Astrocyte of the hippocampus (primary cell): ENCODE measurements at regions not wholly inside any gene's neighbourhood (a gene's known extent, or its start where the extent isn't known, plus 50 kb on each side); places are given as distances from the start of the nearest gene placed in this dataset.
"Not testable (repeated sequence)": the region's sequence is repeated elsewhere in the genome, so short reads cannot be mapped to it uniquely, and the experiment has no call there.

Experiments used
- DNase-seq: peaks from one replicate; pipeline ENCODE4 v3.0.0; 2011; ENCODE audit warnings: low read depth, low spot score

DNA sequence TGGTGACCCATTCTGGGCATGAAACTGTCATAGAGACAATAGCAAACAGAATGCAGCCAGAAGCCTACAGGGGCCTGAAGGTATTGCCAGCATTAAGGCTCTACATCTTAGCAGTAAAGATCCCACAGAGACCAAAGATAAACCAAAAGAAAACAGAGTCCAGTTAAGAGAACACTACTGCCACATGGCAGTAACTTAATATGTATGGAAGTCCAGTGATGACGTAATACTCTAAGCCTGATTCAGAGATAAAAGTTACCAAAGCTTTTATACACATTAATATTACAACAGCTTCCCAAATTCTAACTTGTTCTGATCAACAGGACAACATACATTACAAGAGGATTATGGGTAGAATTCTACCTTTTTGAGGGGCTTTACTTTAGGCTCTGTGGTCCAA is 371.5 kb downstream of the PRELID2 start:
- no peak for DNase-seq

DNA sequence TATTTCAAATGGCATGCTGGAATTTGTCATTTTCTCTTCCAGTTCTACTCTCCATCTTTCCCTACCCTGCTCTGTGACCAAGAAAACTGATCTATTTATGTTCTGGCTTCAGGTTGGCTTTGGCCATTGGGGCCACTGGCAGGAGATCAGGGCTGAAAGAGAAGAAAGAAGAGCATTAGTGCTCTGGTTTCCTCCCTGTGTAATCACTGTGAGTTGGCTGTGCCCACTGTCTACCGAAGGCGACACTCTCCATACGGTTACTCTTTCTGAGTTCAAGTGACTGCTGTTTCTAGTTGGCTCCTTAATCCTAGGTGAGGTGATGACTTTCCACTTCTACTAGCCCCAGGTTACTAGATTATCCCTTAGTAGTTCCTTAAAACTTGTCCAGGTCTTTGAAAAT is 372.6 kb downstream of the PRELID2 start:
- no peak for DNase-seq

DNA sequence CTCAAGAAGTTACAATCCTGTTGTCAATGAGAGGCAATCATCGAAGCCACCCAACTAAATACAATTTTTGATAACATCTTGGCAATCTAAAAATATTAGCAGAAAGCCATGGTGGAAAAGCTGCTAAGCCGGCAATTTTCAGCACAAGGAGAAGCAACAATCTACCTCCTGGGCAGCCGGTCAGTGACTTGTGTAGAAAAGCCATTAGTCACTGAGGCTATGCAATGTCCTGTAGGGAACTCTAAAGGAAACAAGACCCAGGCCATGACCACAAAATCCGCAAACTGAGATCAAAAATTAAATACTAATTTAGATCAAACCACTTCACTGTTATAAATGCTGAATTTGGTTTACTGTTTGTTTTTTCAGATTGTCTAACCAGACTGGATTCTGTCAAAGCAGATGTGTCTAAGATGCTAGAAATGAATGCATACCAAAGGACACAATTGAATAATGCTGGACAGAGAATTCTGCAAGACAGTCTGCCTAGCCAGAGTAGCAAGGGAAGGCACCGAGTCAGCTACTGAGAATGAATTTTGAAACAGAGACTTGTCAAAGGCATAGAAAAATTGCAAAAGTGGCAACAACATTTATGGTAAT is 384.8 kb downstream of the PRELID2 start:
- peak; percentile 22 for DNase-seq

DNA sequence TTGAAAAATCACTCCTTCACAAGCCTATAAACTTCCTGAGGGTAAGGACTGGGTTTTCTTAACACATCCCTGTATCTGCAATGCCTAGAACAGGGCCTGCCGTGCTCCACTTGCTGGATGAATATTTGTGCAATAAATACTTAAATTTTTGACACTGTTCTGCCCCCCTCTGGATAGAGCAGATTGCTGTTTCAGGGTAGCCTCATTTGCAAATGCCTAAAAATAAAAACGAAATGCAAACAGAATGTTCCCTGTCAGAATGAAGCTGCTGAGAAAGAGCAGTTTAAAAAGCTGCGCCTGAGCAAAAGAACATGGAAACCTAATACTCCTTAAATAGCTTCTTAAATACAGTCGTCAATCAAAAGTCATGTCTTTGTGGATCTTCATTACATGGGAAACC is 385.3 kb downstream of the PRELID2 start:
- no peak for DNase-seq

DNA sequence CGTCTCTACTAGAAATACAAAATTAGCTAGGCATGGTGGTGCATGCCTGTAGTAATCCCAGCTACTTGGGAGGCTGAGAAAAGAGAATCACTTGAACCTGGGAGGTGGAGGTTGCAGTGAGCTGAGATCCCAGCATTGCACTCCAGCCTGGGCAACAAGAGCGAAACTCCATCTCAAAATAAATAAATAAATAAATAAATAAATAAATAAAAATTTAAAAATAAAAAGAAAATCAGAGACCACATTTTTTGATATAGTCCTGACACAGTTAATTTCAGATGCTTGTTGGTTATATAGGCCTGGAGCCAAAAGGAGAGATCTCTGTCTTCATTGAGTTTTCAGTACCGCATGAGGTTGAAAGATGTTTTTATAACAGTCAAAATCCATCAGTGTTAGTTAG is 388.3 kb downstream of the PRELID2 start:
- DNase-seq, result not testable (repeated sequence)

DNA sequence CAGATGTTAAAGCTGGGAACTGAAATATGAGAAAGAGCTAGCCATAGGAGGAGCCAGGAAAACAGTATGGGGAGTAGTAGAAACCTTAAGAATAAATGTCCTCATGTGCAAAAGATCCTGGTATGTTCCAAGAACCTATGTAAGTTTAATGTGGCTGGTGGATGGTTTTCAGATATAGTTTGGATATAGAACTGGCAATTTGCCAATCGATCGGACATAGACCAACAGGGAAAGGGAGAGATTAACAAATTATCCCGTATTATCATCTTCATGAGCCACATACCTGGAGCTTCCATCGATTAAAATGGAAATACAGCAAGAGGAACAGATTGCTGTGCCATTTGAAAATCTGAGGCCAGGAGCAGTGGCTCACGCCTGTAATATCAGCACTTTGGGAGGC is 388.7 kb downstream of the PRELID2 start:
- DNase-seq, result no peak

DNA sequence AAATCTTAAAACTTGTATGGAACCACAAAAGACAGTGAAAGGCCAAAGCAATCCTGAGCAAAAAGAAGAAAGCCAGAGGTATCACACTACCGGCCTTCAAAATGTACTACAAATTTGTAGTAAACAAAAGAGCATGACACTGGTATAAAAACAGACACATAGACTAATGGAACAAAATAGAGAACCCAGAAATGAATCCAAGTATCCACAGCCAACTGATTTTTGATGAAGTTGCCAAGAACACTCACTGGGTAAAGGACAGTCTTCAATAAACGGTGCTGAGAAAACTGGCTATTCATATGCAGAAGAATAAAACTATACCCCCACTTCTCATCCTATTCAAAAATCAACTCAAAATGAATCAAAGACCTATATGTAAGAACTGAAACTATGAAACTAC is 390.1 kb downstream of the PRELID2 start:
- no peak for DNase-seq

DNA sequence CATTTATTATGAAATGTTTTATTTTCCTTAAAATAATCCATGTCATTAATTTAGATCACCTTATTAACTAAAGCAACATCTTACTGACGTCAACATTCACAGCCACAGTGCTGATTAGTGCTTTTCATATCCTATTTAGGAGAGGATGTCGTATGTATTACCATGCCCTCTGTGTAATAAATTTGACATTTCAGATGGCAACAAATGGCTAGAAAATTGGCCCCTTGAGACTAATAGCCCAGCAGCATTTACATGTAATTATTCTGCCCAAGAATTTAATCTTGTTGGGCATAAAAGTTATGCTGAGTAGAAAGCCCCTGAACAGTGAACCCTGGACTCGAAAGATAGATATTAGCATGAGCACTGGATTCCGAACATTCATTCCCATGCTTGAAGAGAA is 391.2 kb downstream of the PRELID2 start:
- no peak for DNase-seq

DNA sequence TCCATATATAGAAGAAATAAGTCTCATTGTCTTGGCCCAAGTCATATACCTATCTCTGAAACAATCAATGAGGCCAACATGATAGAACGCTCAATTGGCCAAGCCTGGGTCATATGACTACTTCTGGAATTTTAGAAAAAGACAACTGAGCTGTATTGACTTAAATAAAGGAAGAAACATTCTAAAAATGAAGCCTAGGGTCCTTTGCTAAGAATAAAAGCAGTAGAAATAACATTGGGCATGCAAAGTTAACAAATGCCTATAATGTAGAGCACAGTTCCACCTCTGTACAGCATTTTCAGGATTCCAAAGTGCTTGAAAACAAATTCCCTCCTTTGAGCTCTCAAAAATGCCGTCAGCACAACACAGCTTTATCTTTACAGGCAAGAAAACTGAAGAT is 391.8 kb downstream of the PRELID2 start:
- no peak for DNase-seq

DNA sequence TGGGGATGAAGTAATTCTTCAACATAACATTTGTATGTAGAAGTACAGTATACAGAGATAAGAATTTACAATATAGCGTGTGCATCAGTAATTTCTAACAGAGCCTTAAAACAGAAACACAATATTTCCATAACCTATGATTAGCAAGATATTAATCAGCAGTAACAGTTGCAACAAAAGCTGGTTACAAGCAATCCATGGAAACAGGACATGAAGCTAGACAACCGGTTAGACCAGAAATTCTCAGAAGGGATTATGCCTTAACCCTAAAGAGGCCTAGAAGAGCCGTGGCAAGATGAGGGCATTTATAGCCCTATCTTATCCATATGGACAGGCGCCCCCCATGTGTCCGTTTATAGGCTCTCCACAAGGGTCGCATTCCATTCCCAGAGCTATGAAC is 392.5 kb downstream of the PRELID2 start:
- DNase-seq, result not testable (repeated sequence)

DNA sequence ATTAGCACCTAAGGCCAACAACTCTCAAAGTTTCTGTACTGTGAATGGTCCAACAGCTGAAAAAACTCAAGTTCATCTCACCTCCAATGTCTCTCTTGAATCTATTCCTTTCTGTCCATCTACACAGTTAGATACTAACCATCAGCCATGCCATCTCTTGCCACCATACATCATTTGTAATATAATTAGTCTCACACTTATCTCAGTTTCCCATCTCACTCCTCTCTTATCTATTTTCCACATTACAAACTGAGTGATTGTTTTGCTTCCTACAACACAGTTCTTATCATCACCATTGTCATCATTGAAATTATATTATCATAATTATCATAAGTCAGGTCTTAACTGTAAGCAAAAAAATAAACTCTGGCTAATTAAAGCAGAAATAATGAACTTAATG is 393.9 kb downstream of the PRELID2 start:
- no peak for DNase-seq

DNA sequence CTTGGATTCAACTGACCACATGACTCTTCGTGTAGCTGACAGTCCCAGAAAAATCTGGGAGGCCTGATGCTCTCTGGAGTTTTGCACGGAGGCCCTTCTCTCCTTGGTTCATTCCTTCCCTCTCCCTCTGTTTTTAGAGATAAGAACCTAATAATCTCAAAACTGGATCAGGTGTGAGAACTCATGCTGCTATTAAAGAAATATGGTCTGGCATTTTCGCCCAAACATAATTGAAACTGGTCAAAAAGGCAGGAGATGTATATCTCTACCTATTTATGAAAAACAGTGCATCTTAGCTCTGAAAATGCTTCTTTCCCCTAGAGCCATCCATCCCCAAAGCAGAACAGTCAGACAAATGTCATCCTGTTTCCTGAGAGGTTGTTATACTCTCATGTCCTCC is 397.5 kb downstream of the PRELID2 start:
- no peak for DNase-seq

DNA sequence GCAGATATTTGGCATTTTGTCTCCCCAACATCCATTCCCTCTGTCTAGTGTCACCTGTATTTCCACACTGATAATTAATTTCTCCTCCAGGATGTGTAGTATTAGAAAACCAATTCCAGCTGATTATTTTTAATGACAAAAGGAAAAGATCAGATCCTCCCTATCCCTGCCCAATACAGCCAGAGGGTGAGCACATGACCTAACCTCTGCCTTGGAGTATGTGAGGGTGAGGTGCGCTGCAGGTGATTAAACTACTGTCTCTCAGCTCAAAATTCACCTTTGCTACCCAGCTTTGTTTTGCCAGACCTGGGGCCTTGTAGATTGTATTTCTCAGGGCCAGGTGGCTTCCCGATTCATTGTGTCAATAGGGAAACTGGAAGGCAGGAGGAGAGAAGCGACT is 402.1 kb downstream of the PRELID2 start:
- DNase-seq, result no peak

DNA sequence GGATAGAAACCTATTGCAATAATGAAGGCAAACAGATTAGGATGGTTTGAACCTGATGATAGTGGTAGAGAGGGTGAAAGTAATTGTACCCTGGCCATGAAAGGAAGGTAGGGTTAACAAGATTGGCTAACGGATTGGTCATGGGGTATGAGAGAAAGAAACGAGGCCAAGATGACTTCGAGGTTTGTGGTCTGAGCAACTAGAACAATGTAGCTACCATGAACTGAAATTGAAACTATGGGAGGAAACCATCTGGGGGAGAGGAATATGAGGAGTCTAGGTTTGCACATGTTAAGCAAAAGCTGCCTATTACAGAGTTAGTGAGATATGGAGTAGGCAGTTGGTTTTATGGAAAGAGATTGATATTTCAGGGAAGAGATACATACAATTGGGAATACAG is 406.0 kb downstream of the PRELID2 start:
- peak; percentile 3 for DNase-seq

DNA sequence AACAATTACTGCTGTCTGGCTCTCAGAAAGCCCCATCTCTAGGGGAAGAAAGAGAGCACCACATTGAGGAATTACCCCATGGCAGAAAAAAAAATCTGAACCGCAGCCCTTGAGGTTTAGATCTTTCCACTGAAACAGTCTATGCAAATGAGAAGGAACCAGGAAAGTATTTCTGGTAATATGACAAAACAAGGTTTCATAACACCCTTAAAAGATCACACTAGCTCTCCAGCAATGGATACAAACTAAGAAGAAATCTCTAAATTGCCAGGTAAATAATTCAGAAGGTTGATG is 427.1 kb downstream of the PRELID2 start:
- DNase-seq, result no peak

DNA sequence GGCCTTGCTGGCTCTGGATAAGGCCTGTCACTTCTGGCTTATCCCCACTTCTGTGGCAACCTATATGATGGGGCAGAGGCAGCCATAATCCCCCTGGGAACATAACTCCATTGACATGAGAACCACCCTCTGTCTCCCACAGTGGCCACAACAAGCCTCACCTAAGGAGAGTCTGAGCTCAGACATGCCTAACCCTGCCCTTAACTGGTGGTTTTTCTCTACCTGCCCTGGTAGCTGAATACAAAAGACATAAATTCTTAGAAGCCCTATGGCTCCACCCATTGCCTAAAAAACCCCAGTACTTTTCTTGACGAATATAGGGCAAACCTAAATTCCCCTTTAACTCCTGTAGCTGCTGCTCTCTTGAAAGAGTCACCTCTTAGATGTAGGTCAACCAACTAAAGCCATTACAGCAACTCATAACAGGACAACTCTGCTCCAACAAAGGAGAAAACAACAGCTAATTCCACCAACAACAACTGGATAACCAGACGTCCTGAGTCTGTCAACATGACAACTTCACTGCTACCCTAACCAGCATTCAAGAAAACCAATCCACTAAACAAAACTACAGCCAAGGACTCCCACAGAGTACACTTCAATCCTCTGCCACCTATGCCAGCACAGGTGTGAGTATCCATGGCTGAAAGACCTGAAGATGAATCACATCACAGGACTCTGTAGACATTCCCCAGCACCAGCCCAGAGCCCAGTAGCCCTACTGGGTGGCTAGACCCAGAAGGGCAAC is 427.7 kb downstream of the PRELID2 start:
- no peak for DNase-seq

DNA sequence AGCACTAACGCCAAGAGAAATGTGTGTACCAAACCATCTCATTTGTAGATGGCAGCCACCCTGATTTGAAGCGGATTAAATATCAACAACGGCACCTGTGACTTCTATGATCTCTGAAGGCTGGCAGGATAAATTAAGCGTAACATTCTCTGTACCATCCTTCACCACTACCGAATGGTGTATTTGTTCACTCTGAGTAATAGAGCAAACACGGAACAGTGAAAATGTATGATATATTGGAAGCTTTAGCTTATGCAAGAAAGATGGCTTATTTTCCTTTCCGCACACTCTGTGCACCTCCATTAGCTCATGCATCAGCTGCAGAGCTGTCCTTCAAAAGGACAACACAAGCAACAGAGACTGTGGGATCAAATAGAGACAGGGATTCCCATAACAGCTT is 431.1 kb downstream of the PRELID2 start:
- no peak for DNase-seq

DNA sequence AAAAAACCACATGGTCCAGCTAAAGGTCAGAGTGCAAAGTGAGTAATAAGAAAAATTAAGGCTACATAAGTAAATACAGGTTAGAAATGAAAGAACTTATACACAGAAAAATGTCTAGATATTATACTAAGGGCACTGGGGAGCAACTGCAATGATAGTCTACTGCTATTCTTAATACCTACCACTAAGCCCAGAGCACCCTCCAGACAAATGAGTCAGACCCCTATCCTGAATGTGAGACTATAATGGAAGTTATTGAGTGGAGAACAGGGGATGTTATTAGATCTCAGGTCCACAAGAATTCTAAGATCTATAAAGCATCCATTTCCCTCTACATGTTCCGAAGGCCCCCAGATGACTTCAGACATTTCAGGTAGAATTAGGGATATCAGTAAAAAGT is 438.3 kb downstream of the PRELID2 start:
- no peak for DNase-seq

DNA sequence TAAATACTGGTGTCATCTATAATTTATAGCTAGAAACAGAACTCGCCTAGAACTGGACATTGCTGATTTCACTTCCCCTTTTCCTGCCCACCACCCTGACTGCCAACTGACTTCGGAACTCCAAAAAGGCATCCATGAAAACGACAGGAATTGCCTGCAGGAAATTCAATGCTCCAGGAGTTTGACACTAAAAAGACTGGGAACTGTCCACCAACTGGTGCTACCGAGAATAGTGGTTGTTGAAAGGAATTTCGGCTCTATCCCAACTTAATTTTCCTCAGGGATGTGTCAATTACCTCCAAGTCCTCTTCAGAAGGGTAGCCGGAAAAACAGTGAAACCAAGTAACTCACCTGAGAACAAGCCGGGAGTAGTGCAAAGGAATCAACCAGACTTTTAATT is 440.0 kb downstream of the PRELID2 start:
- DNase-seq, result not testable (repeated sequence)

DNA sequence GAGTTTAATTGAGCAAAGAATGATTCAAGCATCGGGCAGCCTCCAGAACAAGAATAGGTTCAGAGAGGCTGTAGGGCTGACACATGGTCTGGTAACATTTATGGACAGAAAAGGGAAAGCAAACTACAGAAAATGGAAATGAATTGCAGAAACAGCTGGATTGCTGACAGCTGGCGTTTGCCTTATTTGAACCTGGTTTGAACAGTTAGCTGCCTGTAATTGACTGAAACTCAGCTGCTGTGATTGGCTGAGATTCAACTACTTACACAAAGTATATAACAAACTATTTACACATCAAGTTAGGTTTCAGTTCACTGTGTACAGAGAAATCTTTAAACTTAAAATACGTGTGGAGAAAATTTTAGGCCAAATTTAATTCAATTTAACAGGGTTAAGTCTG is 441.7 kb downstream of the PRELID2 start:
- DNase-seq, result no peak

DNA sequence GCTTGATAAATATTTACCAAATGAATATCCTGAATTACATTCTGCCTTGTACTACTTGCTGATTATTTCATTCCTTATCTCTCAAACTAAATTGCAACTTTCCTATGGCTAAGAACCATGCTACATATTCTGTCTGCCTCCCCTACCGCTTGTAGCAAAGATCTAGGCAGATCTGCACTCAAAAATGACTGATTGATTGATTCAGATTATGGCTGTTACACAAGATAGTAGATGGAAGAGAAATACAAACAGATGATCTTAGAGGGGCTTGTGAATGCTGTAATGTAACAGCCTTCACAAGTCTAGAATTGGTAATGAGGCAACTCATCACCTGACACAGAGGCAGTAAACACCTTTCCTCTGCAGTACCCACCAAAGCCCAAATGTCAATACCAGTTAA is 446.1 kb downstream of the PRELID2 start:
- DNase-seq, result no peak

DNA sequence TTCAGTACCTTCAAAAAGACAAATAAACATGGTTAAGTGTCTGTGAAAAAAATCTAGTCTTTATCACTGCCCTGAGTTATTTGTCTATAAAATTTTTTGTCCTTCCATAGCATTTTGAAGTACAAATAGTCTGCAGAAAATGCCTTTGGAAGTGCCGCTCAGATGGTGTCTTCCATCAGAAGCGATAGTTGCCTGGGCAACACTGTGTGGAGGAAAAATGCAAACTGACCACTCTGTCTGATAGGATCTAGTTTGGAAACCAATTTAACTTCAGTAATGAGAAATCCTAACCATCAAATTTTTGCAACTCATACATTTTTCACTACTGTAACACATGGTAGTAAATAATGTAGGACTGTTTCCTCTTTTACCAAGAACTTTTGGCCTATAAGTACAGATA is 449.9 kb downstream of the PRELID2 start:
- DNase-seq, result no peak

DNA sequence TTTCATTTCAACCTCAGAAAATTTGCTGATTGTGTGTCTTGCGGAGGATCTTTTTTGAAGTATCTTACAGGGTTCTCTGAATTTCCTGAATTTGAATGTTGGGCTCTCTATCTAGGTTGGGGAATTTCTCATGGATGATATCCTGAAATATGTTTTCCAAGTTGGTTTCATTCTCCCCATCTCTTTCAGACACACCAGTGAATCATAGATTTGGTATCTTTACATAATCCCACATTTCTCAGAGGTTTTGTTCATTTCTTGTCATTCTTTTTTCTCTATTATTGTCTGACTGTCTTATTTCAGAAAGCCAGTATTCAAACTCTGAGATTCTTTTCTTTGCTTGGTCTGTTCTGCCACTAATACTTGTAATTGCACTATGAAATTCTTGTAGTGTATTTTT is 456.9 kb downstream of the PRELID2 start:
- no peak for DNase-seq

DNA sequence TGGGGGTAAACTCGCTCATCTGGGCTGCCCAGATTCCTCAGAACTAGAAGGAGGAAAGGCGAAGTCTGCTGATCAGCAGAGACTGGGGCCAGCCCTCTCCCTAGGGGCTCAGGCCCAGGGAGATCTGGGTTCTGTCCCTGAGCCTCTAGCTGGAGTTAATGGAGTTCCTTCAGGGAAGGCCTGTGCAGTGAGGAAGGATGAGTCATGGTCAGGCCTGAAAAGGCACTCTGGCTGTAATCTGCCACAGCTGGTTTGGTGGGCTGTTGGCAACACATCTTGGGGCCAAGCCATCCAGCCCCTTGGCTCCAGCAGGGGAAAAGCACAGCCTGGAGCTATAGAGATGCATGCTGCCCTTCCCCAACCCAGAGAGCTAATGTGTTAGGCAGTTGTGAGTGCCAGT is 459.6 kb downstream of the PRELID2 start:
- no peak for DNase-seq
